ENCODE measurements at regions not wholly inside any gene's neighbourhood (a gene's known extent, or its start where the extent isn't known, plus 50 kb on each side); places are given as distances from the start of the nearest gene placed in this dataset.

GRCh38 chr3:154990543-154990942 is 89.6 kb upstream of the MME start:
- H3K27ac ChIP-seq, result no peak overlapping the region
- CTCF ChIA-PET, result no interaction called here
- H3K27me3 ChIP-seq (ENCODE audit: insufficient read depth, low read depth), result no peaks in the 10 kb centered on the region
- H4K20me1 ChIP-seq (ENCODE audit: insufficient read depth), result no peaks in the 10 kb centered on the region
- no peaks in the 10 kb centered on the region for H3K9me3 ChIP-seq (ENCODE audit: insufficient read depth, low read depth)
- H3K9me2 ChIP-seq (ENCODE audit: insufficient read depth), result no peaks in the 10 kb centered on the region
- DNase-seq, result no peak
- H3K4me1 ChIP-seq (replicated peaks; ENCODE audit: insufficient read depth), result no peaks in the 10 kb centered on the region
- TF ChIP-seq EZH2 (IDR thresholded peaks at IDR 0.05; ENCODE audit: low read depth) (no peak), CTCF (conservative IDR thresholded peaks at IDR 0.05) (no peak)
- H3K4me3 ChIP-seq, result no peak overlapping the region
- H3K79me2 ChIP-seq (ENCODE audit: low read depth), result no peaks in the 10 kb centered on the region
- intact Hi-C loops (cut with micrococcal nuclease; ENCODE audit: unreplicated experiment), result no loop called here
- POLR2A ChIA-PET (ENCODE audit: unreplicated experiment), result no interaction called here
- H3K36me3 ChIP-seq (ENCODE audit: low read depth), result no peaks in the 10 kb centered on the region
- no peak overlapping the region for H3K4me2 ChIP-seq
- no peak overlapping the region for H2AFZ ChIP-seq
- H3F3A ChIP-seq (ENCODE audit: insufficient read depth, low read depth), result no peaks in the 10 kb centered on the region
- BruUV-seq (replicated peaks), result no TSS peak

- H3F3A ChIP-seq (ENCODE audit: insufficient read depth, low read depth), result no peaks in the 10 kb centered on the region
- no peaks in the 10 kb centered on the region for H3K27me3 ChIP-seq (ENCODE audit: insufficient read depth, low read depth)
- H3K4me3 ChIP-seq, result no peak overlapping the region
- H3K36me3 ChIP-seq (ENCODE audit: low read depth), result no peaks in the 10 kb centered on the region
- no peaks in the 10 kb centered on the region for H3K79me2 ChIP-seq (ENCODE audit: low read depth)
- H3K9me2 ChIP-seq (ENCODE audit: insufficient read depth), result no peaks in the 10 kb centered on the region
- no peaks in the 10 kb centered on the region for H3K4me1 ChIP-seq (replicated peaks; ENCODE audit: insufficient read depth)
- H2AFZ ChIP-seq, result no peak overlapping the region
- BruUV-seq (replicated peaks), result no TSS peak
- ChIA-PET POLR2A (ENCODE audit: unreplicated experiment) (interaction anchor here (0.6 kb wide), 1 partner anchor 1349 kb away, joined by 3 read pairs; no protein-coding TSS in a partner anchor), CTCF (no interaction called here)
- no peak overlapping the region for H3K4me2 ChIP-seq
- no peak for TF ChIP-seq CTCF (conservative IDR thresholded peaks at IDR 0.05)
- TF ChIP-seq EZH2 (IDR thresholded peaks at IDR 0.05; ENCODE audit: low read depth), result no peak
- intact Hi-C loops (cut with micrococcal nuclease; ENCODE audit: unreplicated experiment), result no loop called here
- no peaks in the 10 kb centered on the region for H4K20me1 ChIP-seq (ENCODE audit: insufficient read depth)
- DNase-seq, result no peak
- no peaks in the 10 kb centered on the region for H3K9me3 ChIP-seq (ENCODE audit: insufficient read depth, low read depth)
- H3K27ac ChIP-seq, result no peak overlapping the region
These were observed 92.3 kb upstream of the MME start for GRCh38 chr3:154987846-154988245.

GRCh38 chr3:154981664-154982063 is 98.5 kb upstream of the MME start:
- BruUV-seq (replicated peaks), result no TSS peak
- Histone ChIP-seq H3K9me2 (ENCODE audit: insufficient read depth) (no peaks in the 10 kb centered on the region), H2AFZ (no peak overlapping the region), H3K4me2 (no peak overlapping the region), H3F3A (ENCODE audit: insufficient read depth, low read depth) (no peaks in the 10 kb centered on the region), H3K4me3 (no peak overlapping the region), H3K9me3 (ENCODE audit: insufficient read depth, low read depth) (no peaks in the 10 kb centered on the region), H3K4me1 (replicated peaks; ENCODE audit: insufficient read depth) (no peaks in the 10 kb centered on the region), H3K27me3 (ENCODE audit: insufficient read depth, low read depth) (no peaks in the 10 kb centered on the region), H4K20me1 (ENCODE audit: insufficient read depth) (no peaks in the 10 kb centered on the region), H3K27ac (no peak overlapping the region), H3K79me2 (ENCODE audit: low read depth) (no peaks in the 10 kb centered on the region), H3K36me3 (ENCODE audit: low read depth) (no peaks in the 10 kb centered on the region)
- TF ChIP-seq EZH2 (IDR thresholded peaks at IDR 0.05; ENCODE audit: low read depth) (no peak), CTCF (conservative IDR thresholded peaks at IDR 0.05) (no peak)
- intact Hi-C loops (cut with micrococcal nuclease; ENCODE audit: unreplicated experiment), result no loop called here
- CTCF ChIA-PET, result interaction anchor here (0.6 kb wide), 1 partner anchor 77 kb away, joined by 4 read pairs; no protein-coding TSS in a partner anchor
- POLR2A ChIA-PET (ENCODE audit: unreplicated experiment), result no interaction called here
- DNase-seq, result no peak

All from PC-9 (cell line).